HG03565 (cell line): ENCODE measurements at regions not wholly inside any gene's neighbourhood (a gene's known extent, or its start where the extent isn't known, plus 50 kb on each side); places are given as distances from the start of the nearest gene placed in this dataset.
"Not testable (repeated sequence)": the region's sequence is repeated elsewhere in the genome, so short reads cannot be mapped to it uniquely, and the experiment has no call there.

ENCODE experiments used
- ATAC-seq: cut with Tn5 transposase; IDR thresholded peaks from one replicate; pipeline ENCODE4 v1.9.1; 2021; ENCODE audit warnings: mild to moderate bottlenecking, moderate library complexity; ENCODE audit not compliant: unreplicated experiment

GRCh38 chr5:45038366-45038987 lies 229.7 kb downstream of the MRPS30 start:
- peak; percentile 72 for ATAC-seq

GRCh38 chr5:45042283-45042682 lies 233.5 kb downstream of the MRPS30 start:
- ATAC-seq = no peak

- no peak for ATAC-seq
These were observed 248.8 kb downstream of the MRPS30 start for GRCh38 chr5:45057564-45057963.

GRCh38 chr5:45060724-45061123 lies 252.0 kb downstream of the MRPS30 start:
- no peak for ATAC-seq

GRCh38 chr5:45062044-45062443 lies 253.3 kb downstream of the MRPS30 start:
- no peak for ATAC-seq

GRCh38 chr5:45081082-45081481 lies 272.3 kb downstream of the MRPS30 start:
- ATAC-seq = no peak

- ATAC-seq = no peak
These were observed 281.1 kb downstream of the MRPS30 start for GRCh38 chr5:45089870-45090269.

GRCh38 chr5:45093377-45093776 lies 284.6 kb downstream of the MRPS30 start:
- no peak for ATAC-seq

GRCh38 chr5:45094876-45095440 lies 286.2 kb downstream of the MRPS30 start:
- ATAC-seq = no peak

- peak; percentile 45 for ATAC-seq
These were observed 289.7 kb downstream of the MRPS30 start for GRCh38 chr5:45098483-45098882.

GRCh38 chr5:45101146-45101545 lies 292.4 kb downstream of the MRPS30 start:
- no peak for ATAC-seq

GRCh38 chr5:45105491-45105994 lies 296.8 kb downstream of the MRPS30 start:
- no peak for ATAC-seq

GRCh38 chr5:45109062-45109461 lies 300.3 kb downstream of the MRPS30 start:
- ATAC-seq = no peak

GRCh38 chr5:45109636-45110035 lies 300.9 kb downstream of the MRPS30 start:
- ATAC-seq = no peak

GRCh38 chr5:45110399-45110798 lies 301.7 kb downstream of the MRPS30 start:
- no peak for ATAC-seq

GRCh38 chr5:45113726-45114125 lies 305.0 kb downstream of the MRPS30 start:
- ATAC-seq = no peak

GRCh38 chr5:45132972-45133371 lies 324.2 kb downstream of the MRPS30 start:
- ATAC-seq = no peak

GRCh38 chr5:45162974-45163373 lies 354.2 kb downstream of the MRPS30 start:
- ATAC-seq = no peak

- no peak for ATAC-seq
These were observed 362.8 kb downstream of the MRPS30 start for GRCh38 chr5:45171563-45171962.

- not testable (repeated sequence) for ATAC-seq
These were observed 363.9 kb downstream of the MRPS30 start for GRCh38 chr5:45172634-45173033.

GRCh38 chr5:45179686-45180085 lies 370.9 kb downstream of the MRPS30 start:
- no peak for ATAC-seq

GRCh38 chr5:45189042-45189441 lies 380.3 kb downstream of the MRPS30 start:
- no peak for ATAC-seq

- ATAC-seq = no peak
These were observed 380.7 kb downstream of the MRPS30 start for GRCh38 chr5:45189481-45189880.
